Ascending aorta (tissue), 2 donors: ENCODE measurements at regions not wholly inside any gene's neighbourhood (a gene's known extent, or its start where the extent isn't known, plus 50 kb on each side); places are given as distances from the start of the nearest gene placed in this dataset.

ENCODE experiments used
- DNase-seq, 2 donors: peaks; one replicate each; pipeline ENCODE4 v3.0.0-alpha.2; 2019; ENCODE audit warnings: low spot score in 2 of 2
- H3K27ac ChIP-seq, 2 donors: fragments of 200-600 bp; sonication (generic); one replicate each; pipeline ENCODE4 v1.5.1; 2016 to 2017; ENCODE audit warnings: mild to moderate bottlenecking in 1 of 2
- H3K27me3 ChIP-seq: fragments of 200-600 bp; sonication (generic); one replicate; pipeline ENCODE4 v1.5.1; 2017
- H3K36me3 ChIP-seq, 2 donors: fragments of 200-600 bp; sonication (generic); one replicate each; pipeline ENCODE4 v1.5.1; 2016
- H3K4me1 ChIP-seq, 2 donors: fragments of 200-600 bp; sonication (generic); one replicate each; pipeline ENCODE4 v1.5.1; 2016 to 2017; ENCODE audit warnings: mild to moderate bottlenecking in 1 of 2
- H3K4me3 ChIP-seq, 2 donors: fragments of 200-600 bp; sonication (generic); one replicate each; pipeline ENCODE4 v1.5.1; 2016 to 2017; ENCODE audit warnings: mild to moderate bottlenecking in 1 of 2
- H3K9me3 ChIP-seq, 2 donors: fragments of 200-600 bp; sonication (generic); one replicate each; pipeline ENCODE4 v1.5.1; 2016
- intact Hi-C: fragments of 100-400 bp; cut with DNase I; formaldehyde crosslinking; loops from one replicate; pipeline ENCODE4 v1.15.1; 2023
- TF ChIP-seq, protein P1 (sequence below), 3 experiments: fragments of 200-600 bp in 2 of 3; fragments of 450-650 bp in 1 of 3; sonication (generic) in 2 of 3; IDR thresholded peaks; one replicate each; pipeline ENCODE4 v1.5.1; 2016 to 2019; ENCODE audit warnings: antibody characterized with exemption in 3 of 3, mild to moderate bottlenecking in 1 of 3, moderate library complexity in 1 of 3

DNA sequence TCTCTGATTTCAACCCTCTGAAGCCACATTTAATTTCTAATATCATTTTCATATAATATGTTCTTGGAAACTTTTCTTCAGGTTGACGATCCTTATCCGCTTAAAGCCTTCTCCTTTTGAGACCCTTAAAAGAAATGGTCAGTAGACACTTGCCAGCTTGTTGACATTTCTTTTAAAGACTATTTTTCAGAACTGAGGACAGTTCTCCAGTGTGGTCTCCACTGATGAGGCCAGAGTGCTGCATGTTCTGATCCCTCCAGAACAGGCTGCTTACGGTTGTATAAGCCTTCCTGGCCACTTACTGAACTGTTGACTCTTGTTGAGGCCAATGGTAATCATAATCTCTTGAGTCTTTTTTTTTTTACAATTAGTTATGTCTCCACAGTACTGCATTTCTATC, 477.3 kb downstream of the FGF9 start:
- H3K27me3 ChIP-seq, result no peaks in the 10 kb centered on the region
- no peaks in the 10 kb centered on the region for H3K4me1 ChIP-seq
- intact Hi-C loops, result no loop called here
- TF ChIP-seq, protein P1, sequence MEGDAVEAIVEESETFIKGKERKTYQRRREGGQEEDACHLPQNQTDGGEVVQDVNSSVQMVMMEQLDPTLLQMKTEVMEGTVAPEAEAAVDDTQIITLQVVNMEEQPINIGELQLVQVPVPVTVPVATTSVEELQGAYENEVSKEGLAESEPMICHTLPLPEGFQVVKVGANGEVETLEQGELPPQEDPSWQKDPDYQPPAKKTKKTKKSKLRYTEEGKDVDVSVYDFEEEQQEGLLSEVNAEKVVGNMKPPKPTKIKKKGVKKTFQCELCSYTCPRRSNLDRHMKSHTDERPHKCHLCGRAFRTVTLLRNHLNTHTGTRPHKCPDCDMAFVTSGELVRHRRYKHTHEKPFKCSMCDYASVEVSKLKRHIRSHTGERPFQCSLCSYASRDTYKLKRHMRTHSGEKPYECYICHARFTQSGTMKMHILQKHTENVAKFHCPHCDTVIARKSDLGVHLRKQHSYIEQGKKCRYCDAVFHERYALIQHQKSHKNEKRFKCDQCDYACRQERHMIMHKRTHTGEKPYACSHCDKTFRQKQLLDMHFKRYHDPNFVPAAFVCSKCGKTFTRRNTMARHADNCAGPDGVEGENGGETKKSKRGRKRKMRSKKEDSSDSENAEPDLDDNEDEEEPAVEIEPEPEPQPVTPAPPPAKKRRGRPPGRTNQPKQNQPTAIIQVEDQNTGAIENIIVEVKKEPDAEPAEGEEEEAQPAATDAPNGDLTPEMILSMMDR (IDR thresholded peaks at IDR 0.05), result no peak
- H3K36me3 ChIP-seq, result no peaks in the 10 kb centered on the region
- no peaks in the 10 kb centered on the region for H3K9me3 ChIP-seq
- no peak overlapping the region for H3K4me3 ChIP-seq
- H3K27ac ChIP-seq, result no peak overlapping the region
- no peak for DNase-seq

DNA sequence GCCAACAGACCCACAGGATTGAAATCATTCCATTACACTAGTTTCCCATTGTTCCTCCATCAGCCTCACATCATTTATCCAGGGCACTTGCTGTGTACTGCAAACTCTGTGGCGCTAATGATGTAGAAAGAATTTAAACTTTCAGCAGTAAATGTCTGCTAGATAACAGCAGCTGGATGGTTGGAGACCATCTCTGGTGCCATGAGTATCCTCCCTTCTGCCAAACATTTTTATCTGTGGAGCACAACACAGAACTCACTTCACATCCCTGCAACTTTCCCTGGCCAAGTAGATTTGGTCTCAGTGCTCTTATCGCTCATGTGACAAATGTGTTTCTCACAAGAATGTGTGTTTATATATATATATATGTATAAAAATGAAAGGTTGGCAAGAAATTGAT, 481.9 kb downstream of the FGF9 start:
- intact Hi-C loops, result no loop called here
- H3K27me3 ChIP-seq, result no peaks in the 10 kb centered on the region
- H3K4me3 ChIP-seq, result no peak overlapping the region
- no peak overlapping the region for H3K27ac ChIP-seq
- H3K4me1 ChIP-seq, result no peaks in the 10 kb centered on the region
- H3K36me3 ChIP-seq, result no peaks in the 10 kb centered on the region
- H3K9me3 ChIP-seq, result no peaks in the 10 kb centered on the region
- TF ChIP-seq, protein P1 (IDR thresholded peaks at IDR 0.05), result no peak
- no peak for DNase-seq

DNA sequence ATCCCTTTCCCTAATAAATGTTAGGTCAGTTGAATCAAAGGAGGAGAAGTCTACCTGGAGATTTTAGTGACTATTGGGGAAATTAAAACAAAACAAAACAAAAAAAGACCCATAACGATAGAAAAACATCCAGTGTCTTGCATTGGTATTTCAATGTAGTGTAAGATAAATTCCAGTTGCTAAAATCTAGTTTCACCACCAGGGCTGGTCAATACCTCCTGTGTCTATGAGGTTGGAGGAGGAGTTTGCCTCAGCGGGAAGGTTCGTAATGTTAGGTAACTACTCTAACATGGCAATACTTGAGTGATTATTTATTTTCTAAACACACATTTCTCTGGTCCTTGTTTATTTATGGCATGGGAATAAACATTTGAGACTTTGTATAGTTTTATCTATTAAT, 483.2 kb downstream of the FGF9 start:
- no peaks in the 10 kb centered on the region for H3K27me3 ChIP-seq
- H3K27ac ChIP-seq, result no peak overlapping the region
- TF ChIP-seq, protein P1 (IDR thresholded peaks at IDR 0.05), result no peak
- no peaks in the 10 kb centered on the region for H3K9me3 ChIP-seq
- no peaks in the 10 kb centered on the region for H3K4me1 ChIP-seq
- DNase-seq, result no peak
- H3K36me3 ChIP-seq, result no peaks in the 10 kb centered on the region
- intact Hi-C loops, result no loop called here
- no peak overlapping the region for H3K4me3 ChIP-seq

DNA sequence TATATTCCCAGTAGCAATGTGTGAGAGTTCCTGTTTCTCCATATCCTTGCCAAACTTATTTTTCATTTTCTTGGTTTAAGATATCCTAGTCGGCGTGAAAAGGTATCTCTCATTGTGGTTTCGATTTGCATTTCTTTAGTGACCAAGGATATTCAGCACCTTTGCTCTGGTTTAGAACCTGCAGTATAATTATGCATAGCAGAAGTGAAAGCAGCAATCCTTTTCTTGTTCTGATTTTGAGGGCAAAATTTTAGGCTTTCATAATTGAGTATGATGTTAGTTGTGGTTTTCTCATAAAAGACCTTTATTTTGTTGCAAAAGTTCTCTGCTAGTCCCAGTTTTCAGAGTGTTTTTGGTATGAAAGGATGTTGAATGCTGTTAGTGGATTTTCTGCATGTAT, 491.0 kb downstream of the FGF9 start:
- intact Hi-C loops, result no loop called here
- no peaks in the 10 kb centered on the region for H3K9me3 ChIP-seq
- H3K36me3 ChIP-seq, result no peaks in the 10 kb centered on the region
- TF ChIP-seq, protein P1 (IDR thresholded peaks at IDR 0.05), result no peak
- no peak overlapping the region for H3K4me3 ChIP-seq
- no peak for DNase-seq
- H3K4me1 ChIP-seq, result no peaks in the 10 kb centered on the region
- no peak overlapping the region for H3K27ac ChIP-seq
- no peaks in the 10 kb centered on the region for H3K27me3 ChIP-seq

DNA sequence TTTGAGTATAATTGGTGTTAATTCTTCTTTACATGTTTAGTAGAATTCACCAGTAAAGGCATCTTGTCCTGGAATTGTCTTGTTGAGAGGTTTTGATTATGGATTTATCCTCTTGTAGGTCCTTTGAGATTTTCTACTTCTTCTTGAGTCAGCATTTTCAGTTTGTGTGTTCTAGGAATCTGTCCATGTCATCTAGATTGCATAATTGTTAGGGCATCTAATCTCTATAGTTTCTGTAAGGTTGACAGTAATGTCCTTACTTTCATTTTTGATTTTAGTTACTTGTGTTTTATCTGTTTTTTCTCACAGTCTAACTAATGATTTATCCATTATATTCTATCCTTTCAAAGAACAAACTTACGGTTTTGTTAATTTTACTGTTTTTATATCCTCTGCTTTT, 492.0 kb downstream of the FGF9 start:
- TF ChIP-seq, protein P1 (IDR thresholded peaks at IDR 0.05), result no peak
- Histone ChIP-seq H3K27me3 (no peaks in the 10 kb centered on the region), H3K9me3 (no peaks in the 10 kb centered on the region), H3K4me3 (no peak overlapping the region), H3K36me3 (no peaks in the 10 kb centered on the region), H3K4me1 (no peaks in the 10 kb centered on the region), H3K27ac (no peak overlapping the region)
- no peak for DNase-seq
- intact Hi-C loops, result no loop called here

DNA sequence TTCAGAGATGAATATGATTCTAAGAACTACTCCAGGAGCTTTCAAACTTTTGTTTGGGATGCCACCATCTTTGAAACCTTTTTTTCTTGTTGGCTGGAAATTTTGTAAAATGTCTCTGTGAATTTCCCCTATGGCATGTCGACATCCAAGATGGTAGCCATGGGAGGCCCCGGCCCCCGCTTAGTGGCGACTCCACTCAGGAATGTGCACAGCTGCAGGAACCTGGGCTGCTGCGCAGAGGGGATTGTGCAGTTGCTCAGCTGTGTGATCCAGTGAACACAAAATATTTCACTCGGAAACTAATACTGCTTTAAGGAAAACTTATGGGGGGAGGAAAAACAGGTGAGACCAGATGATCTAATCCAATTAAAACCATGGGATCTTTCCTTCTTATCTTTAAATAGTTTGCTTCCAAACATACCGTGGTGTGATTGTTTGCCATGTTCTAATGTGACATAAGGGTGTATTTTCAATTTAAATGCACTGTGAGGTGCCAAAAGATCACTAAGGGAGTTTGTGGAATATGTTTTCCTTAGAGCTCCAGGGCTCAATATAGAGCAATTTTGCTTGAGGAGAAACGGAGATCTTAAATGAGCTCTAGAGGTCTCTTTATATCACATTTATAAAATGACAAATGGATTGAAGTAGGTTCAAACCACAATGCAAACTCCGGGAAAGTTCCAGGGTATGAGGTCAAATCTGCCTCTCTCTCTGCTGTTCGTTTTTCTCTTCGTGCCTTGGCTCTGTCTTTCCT, 497.7 kb downstream of the FGF9 start:
- Histone ChIP-seq H3K27me3 (no peaks in the 10 kb centered on the region), H3K4me3 (no peak overlapping the region), H3K4me1 (no peaks in the 10 kb centered on the region), H3K9me3 (no peaks in the 10 kb centered on the region), H3K36me3 (no peaks in the 10 kb centered on the region), H3K27ac (no peak overlapping the region)
- TF ChIP-seq, protein P1 (IDR thresholded peaks at IDR 0.05), result no peak
- DNase-seq, result no peak
- intact Hi-C loops, result no loop called here
